ENCODE measurements at regions not wholly inside any gene's neighbourhood (a gene's known extent, or its start where the extent isn't known, plus 50 kb on each side); places are given as distances from the start of the nearest gene placed in this dataset.

DNA sequence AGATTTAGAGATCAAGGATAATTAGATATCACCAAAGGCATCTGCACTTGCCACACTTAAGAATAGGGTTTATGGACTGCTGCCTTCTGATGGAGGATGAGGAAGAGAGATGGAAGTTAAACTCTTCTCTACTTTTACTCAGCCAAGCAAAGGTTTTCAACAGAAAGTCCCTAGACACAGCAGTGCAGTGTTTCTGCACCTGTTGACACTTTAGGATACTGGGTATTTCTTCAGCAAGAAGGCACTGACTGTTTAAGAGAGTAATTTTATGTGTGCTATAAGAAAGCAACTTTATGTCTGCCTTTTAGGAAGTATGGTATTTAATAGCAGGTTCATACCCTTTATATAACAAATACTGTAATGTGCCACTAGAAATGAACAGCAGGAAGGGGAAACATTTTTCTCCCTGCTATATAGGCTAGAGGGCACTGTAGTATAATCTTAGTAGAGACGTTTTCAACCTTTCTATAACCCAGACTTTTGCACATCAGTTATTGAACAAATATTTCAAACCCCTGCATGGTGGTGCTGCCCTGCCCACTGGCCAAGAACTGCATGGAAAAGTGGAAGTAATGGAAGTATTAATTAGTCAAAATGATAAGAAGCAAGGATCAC is 225.0 kb upstream of the GRIP1 start:
- no peak for DNase-seq (ENCODE audit: extremely low read depth, low read depth)

DNA sequence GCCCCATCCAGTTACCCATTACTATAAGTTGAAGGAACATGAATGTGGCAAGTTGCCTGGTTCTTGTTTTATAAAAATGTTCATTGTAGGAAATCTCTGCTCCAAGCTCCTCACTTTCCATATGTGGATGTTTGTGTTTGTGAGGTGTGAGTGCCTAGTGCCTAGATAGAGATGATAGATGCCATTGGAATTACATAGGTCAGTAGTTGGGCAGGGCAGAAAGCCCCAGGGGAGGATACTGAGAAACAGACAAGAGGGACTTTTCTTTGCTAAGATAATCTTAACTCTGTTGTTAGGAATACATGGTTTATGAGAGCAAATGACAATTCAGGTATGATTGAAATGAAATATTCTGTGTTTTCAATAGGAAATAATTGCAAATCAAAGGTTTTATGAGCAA is 226.3 kb upstream of the GRIP1 start:
- no peak for DNase-seq (ENCODE audit: extremely low read depth, low read depth)

DNA sequence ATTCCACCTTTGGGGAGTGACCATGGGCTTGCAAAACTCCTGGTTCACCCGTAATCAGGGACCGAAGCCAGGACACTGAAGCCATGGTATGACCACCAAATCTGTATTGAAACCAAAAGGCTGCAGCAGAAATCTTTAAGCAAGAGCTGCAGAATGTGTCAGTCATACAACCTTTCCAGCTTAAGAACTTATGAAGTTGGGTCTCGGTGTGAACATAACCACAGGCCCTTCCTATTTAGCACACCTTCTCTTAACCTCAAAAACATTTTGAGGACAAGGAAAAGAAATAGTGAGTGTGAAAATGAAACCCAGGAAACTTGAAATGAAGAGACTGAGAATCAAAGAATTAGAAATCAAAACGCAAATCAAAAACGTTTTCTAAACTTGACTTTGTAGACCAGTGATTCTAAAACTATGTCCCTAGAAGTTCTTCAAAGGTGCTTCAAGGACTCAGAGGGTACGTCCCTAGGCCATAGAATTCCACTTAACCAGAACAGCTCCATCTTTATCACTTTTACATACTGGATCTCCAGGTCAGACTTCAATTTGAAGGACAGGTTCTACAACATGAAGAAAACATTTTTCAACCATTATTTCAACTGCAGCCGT is 231.6 kb upstream of the GRIP1 start:
- DNase-seq (ENCODE audit: extremely low read depth, low read depth) = no peak

DNA sequence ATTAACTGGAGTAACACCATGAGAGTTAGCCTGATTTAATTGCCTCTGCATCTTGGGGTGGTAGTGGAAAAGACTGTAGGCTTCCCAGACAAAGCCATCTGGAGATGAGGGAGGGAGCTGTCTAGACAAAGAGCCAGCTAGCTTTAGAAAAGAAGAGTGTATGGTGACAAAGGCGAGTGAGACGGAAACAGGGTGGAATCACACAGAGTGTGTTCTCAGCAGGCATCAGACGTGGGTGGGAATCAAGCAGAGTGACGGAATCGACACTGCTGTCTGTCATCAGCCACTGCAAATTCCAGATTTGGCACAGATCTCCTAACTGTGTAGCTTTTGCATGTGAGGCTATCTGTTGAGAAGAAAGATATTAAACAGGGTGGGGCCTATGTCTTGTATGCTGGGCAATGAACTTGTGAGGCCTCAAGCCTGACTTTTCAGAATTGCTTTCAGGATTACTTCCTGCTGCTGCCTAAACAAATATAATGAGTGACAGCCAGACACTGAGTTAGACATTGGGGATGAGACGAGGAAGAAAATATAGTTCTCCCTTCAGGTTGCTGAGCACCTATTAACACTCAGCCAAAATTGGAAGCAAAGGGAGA is 236.5 kb upstream of the GRIP1 start:
- DNase-seq (ENCODE audit: extremely low read depth, low read depth) = no peak

DNA sequence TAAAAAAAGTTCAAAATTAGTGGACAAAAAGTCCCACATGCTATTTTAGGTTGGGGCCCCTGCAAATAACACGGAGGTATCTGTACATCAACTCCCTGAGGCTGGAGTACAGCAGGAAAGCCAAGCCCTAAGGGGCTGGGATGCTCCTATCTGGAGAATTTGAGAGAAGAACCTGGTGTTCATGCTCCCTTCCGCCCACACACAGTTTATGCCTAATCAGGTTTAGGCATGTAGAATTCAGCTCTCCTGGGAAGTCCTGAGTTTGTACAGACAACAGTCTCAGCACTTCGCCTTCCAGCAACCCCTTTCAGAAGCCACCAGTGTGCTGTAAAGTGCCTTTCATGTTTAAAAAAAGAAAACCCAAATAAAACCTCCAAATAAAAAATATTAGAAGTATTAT is 237.3 kb upstream of the GRIP1 start:
- DNase-seq (ENCODE audit: extremely low read depth, low read depth) = no peak

DNA sequence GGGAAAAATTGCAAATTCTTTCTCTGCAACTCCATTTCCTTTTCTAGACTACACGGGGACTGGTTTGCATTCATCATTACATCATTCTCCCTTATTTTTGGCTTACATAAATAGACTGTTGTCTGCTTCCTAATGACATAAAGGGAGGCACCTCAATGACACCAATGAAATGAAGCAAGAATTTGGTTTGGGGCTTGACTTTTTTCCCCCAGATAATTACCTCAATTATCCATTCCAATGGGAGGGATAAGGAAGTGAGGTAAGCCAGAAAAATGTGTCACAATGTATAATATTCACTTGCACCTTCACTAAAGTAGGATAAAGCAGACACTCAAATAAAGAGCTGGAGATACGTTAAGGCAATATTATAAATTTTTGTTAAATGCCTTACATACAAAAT is 240.6 kb upstream of the GRIP1 start:
- DNase-seq (ENCODE audit: extremely low read depth, low read depth) = no peak

DNA sequence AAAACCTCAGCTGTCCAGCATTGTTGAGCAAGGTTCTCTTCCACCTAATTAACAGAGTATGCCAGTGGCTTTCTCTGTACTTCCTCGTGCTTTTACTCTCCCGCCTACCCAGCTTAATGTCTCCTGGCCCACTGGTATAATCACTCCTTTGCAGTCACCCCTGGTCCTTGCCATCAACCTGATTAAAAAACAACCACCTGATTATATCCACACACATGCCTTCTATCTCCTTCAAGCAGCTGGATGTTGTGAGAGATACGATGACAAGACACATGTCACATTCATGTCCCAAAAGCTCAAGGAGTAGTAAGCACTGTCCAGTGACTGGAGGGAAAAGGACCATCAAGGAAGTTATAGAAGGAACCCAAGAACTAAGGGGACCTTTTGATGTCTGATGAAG is 241.3 kb upstream of the GRIP1 start:
- DNase-seq (ENCODE audit: extremely low read depth, low read depth) = no peak

DNA sequence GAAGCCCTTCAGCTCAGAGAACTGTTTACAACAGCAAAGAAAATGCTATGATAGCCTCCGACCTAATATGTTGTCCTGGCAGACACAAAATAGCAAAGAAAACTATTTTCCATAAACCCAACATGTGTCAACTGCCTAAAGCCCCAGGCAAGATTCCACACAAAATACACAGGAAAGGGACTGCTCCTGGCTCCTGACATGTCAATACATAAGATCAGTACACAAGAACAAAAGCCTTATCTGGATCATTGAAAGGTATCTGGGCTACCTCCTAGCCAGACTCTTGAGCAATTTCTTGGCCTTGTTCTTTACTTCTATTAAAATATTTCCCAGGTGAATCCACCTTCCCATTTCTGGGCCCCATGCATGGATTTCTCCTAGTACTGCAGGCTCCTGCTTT is 242.3 kb upstream of the GRIP1 start:
- no peak for DNase-seq (ENCODE audit: extremely low read depth, low read depth)

DNA sequence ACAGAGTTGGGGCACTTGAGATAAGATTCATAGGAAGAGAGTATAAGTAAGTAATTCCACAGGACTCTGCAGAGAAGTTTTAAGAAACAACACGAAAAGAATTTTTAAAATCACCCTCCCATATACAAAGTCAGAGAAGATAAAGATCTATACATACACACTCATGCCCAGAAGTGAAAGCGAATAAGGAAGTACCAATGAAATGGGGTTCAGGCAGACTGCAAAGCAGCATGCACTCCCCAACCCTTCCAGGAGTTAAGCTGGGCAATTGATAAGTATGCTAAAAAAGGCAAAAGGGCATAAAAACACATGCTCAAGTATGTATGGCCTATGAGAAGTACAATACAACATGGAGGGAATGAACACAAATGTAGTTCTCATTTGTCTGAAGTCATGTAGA is 246.2 kb upstream of the GRIP1 start:
- DNase-seq (ENCODE audit: extremely low read depth, low read depth) = no peak

DNA sequence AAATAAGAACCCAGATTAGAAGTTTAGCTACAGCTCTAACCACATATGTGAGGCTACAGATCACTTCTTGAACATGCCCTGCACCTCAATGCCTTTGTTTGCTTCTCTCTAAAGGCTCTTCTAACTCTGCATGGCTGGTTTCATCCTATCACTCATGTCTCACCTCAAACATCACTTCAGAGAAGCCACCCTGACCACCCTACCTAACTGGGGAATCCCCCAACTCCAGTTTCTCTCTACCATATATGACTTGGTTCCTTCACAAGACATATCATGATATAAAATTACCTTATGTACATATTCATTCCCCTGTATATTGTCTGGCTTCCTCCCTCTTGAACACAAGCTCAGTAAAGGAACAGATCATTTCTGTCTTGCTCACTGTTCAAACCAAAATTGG is 250.2 kb upstream of the GRIP1 start:
- DNase-seq (ENCODE audit: extremely low read depth, low read depth) = no peak

DNA sequence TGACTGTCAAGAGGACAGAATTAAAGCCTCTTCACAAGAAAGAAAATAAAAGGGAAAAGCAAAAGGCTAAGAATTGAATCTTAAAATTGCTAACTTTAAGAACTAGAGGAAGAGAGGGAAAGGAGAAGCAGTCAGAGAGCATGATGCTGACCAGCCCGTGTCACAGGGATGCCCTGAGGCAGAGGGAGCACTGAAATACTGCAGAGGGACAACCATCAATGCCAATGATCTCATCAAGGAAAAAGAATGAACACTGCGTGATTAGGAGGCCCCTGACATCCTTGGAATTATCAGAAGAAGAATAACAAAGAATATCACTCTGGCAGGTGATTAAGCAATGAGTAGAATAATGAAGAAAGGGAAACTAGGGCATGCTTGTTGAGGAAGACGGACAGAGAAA is 252.2 kb upstream of the GRIP1 start:
- no peak for DNase-seq (ENCODE audit: extremely low read depth, low read depth)

DNA sequence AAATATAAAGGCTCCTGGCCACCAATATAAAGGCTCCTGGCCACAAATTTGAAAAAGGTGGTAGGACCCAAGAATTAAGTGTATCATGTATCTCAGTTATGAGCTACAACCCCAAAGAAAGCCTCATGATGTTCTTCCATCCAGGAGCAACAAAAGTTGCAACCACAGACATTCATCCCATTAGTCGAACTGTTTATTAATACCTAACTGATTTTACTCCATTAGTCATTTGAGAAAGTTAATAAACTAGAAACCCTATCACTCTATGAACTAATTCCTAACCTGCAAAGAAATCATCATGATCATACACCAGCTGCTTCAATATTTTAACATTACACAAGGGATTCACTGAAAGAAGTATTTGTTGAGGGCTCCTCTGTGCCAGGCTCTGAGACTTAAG is 253.2 kb upstream of the GRIP1 start:
- no peak for DNase-seq (ENCODE audit: extremely low read depth, low read depth)

DNA sequence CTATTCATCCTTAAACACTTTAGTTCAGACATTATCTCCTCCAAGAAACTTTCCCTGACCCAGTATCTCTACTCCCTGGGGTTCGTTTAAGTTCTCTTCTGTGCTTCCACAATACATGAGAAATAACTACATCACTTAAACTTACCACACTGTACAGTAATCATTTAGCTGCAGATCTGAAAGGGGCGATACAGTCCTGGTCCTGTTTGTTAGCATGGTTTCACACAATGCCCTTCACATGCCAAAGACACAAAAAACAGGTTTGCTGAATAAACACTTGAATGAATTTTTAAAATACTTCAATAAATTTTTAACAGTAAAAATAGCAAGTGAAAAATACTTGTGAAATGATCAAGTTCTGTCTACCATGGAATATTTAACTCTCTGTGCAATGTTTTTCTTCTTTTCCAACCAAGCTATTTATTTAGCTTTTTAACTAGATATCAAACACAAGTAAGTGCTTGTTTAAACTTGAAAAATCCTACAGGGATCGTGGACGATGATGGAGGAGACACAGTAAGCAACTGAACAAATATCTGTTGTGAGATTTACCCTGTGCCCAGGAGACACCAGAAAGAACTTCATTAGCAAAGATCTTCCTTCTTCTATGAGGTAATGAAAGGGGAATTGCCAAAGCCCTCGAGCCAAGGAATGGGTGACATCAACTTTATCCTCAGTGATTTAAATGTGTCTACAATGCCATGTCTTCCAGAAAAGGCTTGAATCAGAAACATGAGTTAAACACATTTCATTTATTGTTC is 255.6 kb upstream of the GRIP1 start:
- DNase-seq (ENCODE audit: extremely low read depth, low read depth) = no peak

DNA sequence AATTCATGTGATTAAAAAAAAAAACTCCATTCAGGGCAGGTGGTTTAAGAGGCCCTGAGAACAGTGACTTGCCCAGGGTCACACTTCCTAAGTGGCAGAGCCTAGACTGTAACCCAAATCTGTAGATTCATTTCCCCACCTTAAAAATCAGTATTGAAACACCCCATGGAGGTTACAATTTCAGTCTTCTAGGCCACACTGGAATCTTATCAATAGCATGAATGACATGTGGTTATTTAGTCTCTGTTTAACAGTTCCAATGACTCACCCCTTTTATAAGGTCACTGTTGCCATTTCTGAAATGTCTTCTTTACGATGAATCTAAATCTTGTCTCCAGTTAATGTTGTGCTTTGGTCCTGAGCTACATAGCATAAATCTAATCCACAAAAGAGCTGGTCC is 262.3 kb upstream of the GRIP1 start:
- no peak for DNase-seq (ENCODE audit: extremely low read depth, low read depth)

DNA sequence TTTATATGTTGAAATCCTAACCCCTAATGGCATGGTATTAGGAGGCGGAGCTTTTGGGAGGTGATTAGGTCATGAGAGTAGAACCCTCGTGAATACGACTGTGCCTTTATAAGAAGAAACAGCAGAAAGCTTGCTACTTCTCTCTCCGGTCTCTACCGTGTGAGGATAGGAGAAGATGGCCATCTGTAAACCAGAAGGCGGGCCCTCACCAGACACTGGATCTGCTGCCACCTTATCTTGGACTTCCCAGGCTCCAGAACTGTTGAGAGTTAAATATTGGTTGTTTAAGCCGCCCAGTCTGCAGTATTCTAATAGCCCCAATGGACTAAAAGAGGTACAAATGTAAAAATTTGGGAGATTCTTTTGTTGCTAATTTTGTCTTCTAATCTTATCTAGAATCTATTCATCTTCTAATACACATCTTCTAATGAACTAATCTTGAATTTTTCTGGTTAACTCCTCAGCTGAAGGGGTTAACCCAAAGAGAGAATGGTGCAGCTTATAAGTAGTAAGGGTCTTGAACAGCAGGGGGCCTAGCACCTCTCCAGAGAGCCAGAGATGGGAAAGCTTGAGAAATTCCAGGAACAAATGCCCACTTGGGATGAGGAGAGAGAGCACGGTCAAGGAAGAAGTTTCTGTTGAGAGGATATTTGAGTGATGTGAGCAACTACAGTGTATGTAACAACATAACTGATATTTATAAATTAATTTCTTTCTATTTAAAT is 264.0 kb upstream of the GRIP1 start:
- DNase-seq (ENCODE audit: extremely low read depth, low read depth) = no peak

DNA sequence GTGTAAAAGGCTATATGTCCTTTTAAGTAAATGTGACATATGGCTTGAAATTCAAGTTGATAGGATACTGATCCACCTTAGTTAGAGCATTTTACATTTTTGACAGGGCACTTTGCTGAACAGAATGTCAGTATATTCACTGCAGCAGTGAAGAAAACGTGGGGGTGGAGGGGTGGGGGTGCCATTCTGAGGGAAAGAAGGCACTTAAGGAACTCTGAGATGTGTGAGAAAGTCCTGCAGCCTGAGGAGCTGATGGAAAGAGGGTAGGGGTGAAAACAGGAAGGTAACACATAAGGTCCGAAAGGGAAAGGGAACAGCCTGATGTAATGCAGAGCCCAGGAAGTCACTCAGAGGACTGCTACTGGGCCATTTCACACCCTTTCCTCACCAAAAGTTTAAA is 265.5 kb upstream of the GRIP1 start:
- no peak for DNase-seq (ENCODE audit: extremely low read depth, low read depth)

DNA sequence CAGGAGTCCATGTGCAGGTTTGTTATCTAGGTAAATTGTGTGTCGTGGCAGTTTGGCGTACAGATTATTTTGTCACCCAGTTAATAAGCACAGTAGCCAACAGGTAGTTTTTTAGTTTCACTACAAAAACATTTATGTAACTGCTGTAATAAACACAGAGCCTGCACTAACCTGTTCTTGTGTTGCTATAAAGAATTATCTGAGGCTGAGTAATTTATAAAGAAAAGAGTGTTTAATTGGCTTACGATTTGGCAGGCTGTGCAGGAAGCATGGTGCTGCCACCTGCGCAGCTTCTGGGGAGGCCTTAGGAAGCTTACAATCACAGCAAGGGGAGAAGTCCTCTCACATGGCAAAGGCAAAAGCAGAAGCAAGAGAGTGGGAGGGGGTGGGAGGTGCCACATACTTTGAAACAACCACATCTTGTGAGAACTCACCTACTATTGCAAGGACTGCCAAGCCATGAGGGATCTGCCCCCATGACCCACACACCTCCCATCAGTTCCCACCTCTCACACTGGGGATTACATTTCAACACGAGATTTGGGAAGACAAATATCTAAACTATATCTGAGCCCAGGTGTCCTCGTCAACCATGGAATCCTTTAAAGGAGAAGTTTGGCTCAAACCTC is 266.4 kb upstream of the GRIP1 start:
- no peak for DNase-seq (ENCODE audit: extremely low read depth, low read depth)

DNA sequence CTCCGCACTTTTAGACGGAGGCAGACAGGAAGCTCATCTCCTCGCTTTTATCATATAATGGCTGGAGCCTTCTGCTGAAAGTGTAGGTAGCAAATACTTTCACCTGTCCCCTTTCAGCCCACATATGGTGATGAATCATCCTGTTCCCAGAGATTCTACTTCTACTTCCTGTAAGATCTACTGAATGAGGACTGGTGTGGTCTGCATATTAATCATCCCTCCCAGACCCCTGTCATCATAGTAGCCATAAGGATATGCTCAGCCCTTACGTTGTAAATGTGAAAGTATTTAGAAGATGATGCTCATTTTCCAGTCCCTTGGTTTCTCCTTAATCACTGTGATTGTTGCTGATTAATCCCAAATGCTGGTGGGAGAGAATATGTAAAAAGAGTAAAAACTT is 268.2 kb upstream of the GRIP1 start:
- DNase-seq (ENCODE audit: extremely low read depth, low read depth) = no peak

DNA sequence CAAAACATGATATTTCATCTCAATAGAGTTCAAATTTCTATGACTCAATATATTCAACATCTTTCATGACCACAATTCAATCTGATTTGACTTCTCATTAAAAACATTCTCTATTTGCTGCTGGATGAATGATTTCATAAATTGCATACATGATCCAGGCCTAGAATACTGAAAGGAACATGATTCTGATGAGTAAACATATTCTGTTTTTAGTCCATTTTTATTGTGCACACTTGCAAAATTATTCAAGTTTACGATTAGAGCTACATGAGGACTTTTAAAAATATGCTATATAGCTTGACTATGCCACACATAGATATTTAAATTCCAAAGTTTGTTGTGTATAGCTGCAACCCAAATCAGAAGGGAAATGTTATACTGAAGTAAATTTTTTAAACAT is 273.8 kb upstream of the GRIP1 start:
- DNase-seq (ENCODE audit: extremely low read depth, low read depth) = no peak

DNA sequence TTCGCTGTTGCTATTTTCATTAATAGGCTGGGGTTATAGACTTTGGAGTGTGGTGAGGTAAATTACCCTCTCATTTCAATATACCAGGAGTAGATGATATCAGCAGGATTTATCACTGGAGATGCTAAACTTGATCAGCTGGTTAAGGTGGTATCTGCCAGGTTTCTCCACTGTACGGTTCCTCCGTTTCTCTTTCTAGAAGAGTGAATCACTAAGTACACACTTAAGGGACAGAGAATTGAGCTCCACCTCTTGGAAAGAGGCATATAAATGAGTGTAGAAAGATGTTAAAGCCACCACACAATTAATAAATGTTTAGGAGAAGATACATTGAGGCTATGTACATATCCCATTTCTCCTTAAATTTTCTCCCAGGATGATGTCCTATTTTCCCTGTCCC is 277.4 kb upstream of the GRIP1 start:
- no peak for DNase-seq (ENCODE audit: extremely low read depth, low read depth)

DNA sequence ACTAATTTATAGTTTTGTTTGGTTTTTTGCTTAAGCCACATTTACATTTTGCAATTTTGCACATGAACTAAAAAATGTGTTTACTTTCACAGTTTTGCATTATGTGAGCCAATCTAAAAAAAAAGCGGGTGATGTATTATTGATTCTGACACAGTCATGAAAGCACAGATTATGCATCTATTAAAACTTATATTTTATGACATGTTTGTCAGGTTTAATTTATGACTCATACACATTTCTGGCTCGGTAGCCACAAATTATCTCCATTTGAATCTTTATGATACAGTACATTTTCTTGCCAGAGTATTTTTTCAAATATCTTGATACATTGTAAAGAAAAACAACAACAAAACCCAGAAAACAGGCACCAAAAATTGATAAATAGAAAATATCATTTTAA is 280.4 kb upstream of the GRIP1 start:
- DNase-seq (ENCODE audit: extremely low read depth, low read depth) = no peak

All from NCI-H460 (cell line).